HEK293T (cell line): ENCODE measurements at regions not wholly inside any gene's neighbourhood (a gene's known extent, or its start where the extent isn't known, plus 50 kb on each side); places are given as distances from the start of the nearest gene placed in this dataset.

Source experiments
- CTCF ChIA-PET: fragments of 350-600 bp; formaldehyde crosslinking; extraction: SDS; loops from one replicate; lab custom pipeline; 2021; ENCODE audit warnings: antibody characterized with exemption, inconsistent platforms; lab: Yijun Ruan, JAX
- POLR2A ChIA-PET: fragments of 350-600 bp; formaldehyde crosslinking; extraction: SDS; loops from one replicate; lab custom pipeline; 2020; ENCODE audit warnings: antibody characterized with exemption, inconsistent platforms; lab: Yijun Ruan, JAX
- DNase-seq: peaks from one replicate; pipeline ENCODE4 v3.0.0; 2012; ENCODE audit warnings: mixed read lengths; ENCODE audit errors: extremely low spot score
- ARNT ChIP-seq: fragments of 450-650 bp; IDR thresholded peaks from 2 replicates; pipeline ENCODE4 v1.6.1; 2017; ENCODE audit warnings: mild to moderate bottlenecking
- BHLHE40 ChIP-seq: fragments of 450-650 bp; IDR thresholded peaks from 2 replicates; pipeline ENCODE4 v1.6.1; 2016; ENCODE audit warnings: mild to moderate bottlenecking, moderate library complexity, borderline replicate concordance
- CTBP1 ChIP-seq: fragments of 450-650 bp; IDR thresholded peaks from 2 replicates; pipeline ENCODE4 v1.6.1; 2016; ENCODE audit warnings: borderline replicate concordance
- ELF4 ChIP-seq: fragments of 450-650 bp; IDR thresholded peaks from 2 replicates; pipeline ENCODE4 v1.6.1; 2017; ENCODE audit warnings: antibody characterized with exemption
- FOXA1 ChIP-seq: fragments of 450-650 bp; IDR thresholded peaks from 2 replicates; pipeline ENCODE4 v1.6.1; 2016; ENCODE audit warnings: mild to moderate bottlenecking
- FOXK2 ChIP-seq: fragments of 450-650 bp; IDR thresholded peaks from 2 replicates; pipeline ENCODE4 v1.6.1; 2016; ENCODE audit warnings: mild to moderate bottlenecking
- FOXM1 ChIP-seq: fragments of 450-650 bp; IDR thresholded peaks from 2 replicates; pipeline ENCODE4 v1.6.1; 2017; ENCODE audit warnings: mild to moderate bottlenecking, borderline replicate concordance
- HDGF ChIP-seq: fragments of 450-650 bp; IDR thresholded peaks from 2 replicates; pipeline ENCODE4 v1.6.1; 2017; ENCODE audit warnings: antibody characterized with exemption, borderline replicate concordance
- L3MBTL2 ChIP-seq: fragments of 450-650 bp; conservative IDR thresholded peaks from 2 replicates; pipeline ENCODE4 v1.6.1; 2016; ENCODE audit warnings: mild to moderate bottlenecking
- LEF1 ChIP-seq: fragments of 450-650 bp; IDR thresholded peaks from 2 replicates; pipeline ENCODE4 v1.6.1; 2017; ENCODE audit warnings: mild to moderate bottlenecking, borderline replicate concordance
- NFRKB ChIP-seq: fragments of 450-650 bp; IDR thresholded peaks from 2 replicates; pipeline ENCODE4 v1.6.1; 2016; ENCODE audit warnings: mild to moderate bottlenecking, moderate library complexity
- SP1 ChIP-seq: fragments of 450-650 bp; IDR thresholded peaks from 2 replicates; pipeline ENCODE4 v1.6.1; 2017
- SUZ12 ChIP-seq: fragments of 450-650 bp; IDR thresholded peaks from 2 replicates; pipeline ENCODE4 v1.6.1; 2016; ENCODE audit warnings: mild to moderate bottlenecking
- TARDBP ChIP-seq: fragments of 450-650 bp; IDR thresholded peaks from 2 replicates; pipeline ENCODE4 v1.6.1; 2016
- ZNF384 ChIP-seq: fragments of 450-650 bp; IDR thresholded peaks from 2 replicates; pipeline ENCODE4 v1.6.1; 2016
- TF ChIP-seq, protein P1 (sequence below): fragments of 450-650 bp; IDR thresholded peaks from 2 replicates; pipeline ENCODE4 v1.6.1; 2016

DNA sequence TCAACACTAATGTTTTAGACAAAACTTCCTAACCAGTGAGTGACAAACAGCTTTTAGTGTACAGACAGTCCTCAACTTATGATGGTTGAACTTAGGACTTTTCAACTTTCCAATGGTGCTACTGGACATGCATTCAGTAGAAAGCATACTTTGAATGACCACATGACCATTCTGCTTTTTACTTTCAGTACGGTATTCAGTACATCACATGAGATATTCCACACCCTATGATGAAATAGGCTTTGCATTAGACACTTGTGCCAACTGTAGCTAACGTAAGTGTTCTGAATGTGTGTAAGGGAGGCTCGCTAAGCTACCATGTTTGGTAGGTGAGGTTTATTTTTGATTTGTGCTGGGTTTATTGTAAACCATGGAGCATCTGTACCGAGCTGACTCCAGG lies 113.7 kb downstream of the WNT7A start:
- ChIA-PET POLR2A (no interaction called here), CTCF (no interaction called here)
- DNase-seq, result no peak
- no peak for TF ChIP-seq BHLHE40
- TF ChIP-seq ARNT, result no peak
- no peak for TF ChIP-seq LEF1
- TF ChIP-seq SUZ12, result no peak
- no peak for TF ChIP-seq FOXA1
- TF ChIP-seq FOXK2, result no peak
- no peak for TF ChIP-seq ZNF384

DNA sequence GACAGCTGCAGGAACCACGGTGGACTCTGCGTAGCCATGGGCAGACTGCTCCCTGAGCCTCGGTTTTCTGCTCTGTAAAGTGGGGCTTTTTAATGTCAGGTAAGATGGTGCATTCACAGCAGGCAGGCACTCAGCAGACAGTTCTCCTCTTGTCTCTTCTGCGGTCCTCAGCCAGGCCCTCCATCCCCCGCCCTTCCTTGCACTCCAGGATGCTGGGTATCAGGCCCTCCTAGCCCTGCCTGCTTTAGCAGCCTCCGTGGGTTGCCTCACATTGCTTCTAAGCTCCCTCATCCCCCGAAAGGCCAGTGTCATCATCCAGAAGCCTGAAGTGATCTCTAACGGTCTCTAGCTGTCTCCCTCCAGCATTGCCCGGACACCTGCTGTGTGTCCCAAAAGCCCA lies 115.7 kb downstream of the WNT7A start:
- CTCF ChIA-PET, result no interaction called here
- no peak for TF ChIP-seq SUZ12
- TF ChIP-seq CTBP1, result no peak
- TF ChIP-seq, protein P1, sequence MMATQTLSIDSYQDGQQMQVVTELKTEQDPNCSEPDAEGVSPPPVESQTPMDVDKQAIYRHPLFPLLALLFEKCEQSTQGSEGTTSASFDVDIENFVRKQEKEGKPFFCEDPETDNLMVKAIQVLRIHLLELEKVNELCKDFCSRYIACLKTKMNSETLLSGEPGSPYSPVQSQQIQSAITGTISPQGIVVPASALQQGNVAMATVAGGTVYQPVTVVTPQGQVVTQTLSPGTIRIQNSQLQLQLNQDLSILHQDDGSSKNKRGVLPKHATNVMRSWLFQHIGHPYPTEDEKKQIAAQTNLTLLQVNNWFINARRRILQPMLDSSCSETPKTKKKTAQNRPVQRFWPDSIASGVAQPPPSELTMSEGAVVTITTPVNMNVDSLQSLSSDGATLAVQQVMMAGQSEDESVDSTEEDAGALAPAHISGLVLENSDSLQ, result no peak
- TF ChIP-seq TARDBP, result no peak
- TF ChIP-seq LEF1, result no peak
- TF ChIP-seq HDGF, result no peak
- no peak for TF ChIP-seq ARNT
- TF ChIP-seq FOXM1, result no peak
- no peak for TF ChIP-seq NFRKB
- no peak for TF ChIP-seq BHLHE40
- no peak for TF ChIP-seq ELF4
- TF ChIP-seq FOXA1, result no peak
- no peak for TF ChIP-seq SP1
- no peak for DNase-seq
- POLR2A ChIA-PET, result no interaction called here

DNA sequence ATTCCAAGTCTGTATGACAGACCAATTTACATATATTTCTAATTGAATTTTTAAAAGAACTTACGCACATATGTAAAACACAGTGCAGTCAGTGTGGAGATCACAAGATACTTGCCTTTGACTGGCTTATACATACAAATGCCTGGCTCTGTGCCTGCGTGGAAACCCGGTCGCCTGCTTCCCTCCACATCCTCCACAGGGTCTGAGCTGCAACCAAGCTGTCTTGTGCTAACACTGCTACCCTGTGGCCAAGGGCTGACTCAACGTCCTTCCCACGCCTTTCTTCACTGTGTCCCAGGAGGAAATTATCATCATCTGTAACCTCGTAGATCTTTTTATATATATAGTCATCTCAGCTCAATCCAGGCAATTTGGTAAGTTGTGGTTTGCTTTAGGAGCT lies 117.0 kb downstream of the WNT7A start:
- no peak for TF ChIP-seq ELF4
- POLR2A ChIA-PET, result no interaction called here
- no peak for DNase-seq
- CTCF ChIA-PET, result no interaction called here

DNA sequence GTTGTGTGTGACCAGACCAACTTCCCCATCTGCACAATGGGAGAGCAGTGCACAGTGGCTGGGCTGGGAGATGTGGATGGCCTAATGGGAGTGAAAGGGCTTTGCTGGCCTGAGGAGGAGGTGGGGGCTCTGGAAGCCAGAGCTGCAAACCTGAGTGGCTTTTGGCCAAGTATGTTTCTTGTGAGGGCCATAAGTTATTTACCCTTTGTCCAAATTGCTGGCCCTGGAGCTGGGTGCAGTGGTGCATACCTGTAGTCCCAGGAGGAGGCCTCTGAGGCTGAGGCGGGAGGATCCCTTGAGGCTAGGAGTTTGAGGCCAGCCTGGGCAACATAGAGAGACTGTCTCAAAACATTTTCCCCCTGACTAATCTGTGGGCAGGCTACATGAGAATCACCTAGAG lies 129.1 kb downstream of the WNT7A start:
- ChIA-PET CTCF (no interaction called here), POLR2A (no interaction called here)
- TF ChIP-seq BHLHE40 (no peak), FOXK2 (no peak), LEF1 (no peak), SP1 (no peak), ELF4 (no peak), FOXM1 (no peak), CTBP1 (no peak), SUZ12 (no peak), ZNF384 (no peak), L3MBTL2 (no peak), ARNT (no peak), HDGF (no peak), FOXA1 (no peak)
- TF ChIP-seq, protein P1, result no peak

DNA sequence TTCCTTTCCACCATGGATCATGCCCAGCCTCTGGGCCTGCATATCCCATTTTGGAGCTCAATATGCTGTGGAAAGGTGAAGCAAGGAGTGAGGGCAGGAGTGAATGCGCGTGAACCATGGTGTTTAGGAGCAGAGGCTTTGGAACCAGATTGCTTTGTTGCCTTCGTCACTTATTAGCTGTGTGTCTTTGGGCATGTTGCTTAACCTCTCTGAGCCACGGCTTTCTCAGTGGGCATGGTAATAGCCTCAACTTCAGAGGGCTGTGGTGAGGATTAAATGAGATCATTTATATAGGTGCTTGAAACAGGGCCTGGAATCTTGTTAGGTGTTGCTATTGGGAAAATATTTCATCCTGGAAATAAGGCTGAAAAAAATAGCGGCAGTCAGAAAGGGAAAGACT lies 129.7 kb downstream of the WNT7A start:
- TF ChIP-seq SP1 (no peak), L3MBTL2 (no peak), LEF1 (no peak), FOXM1 (no peak), FOXA1 (no peak), ARNT (no peak), HDGF (no peak), ELF4 (no peak), FOXK2 (no peak), BHLHE40 (no peak), SUZ12 (no peak), CTBP1 (no peak)
- TF ChIP-seq, protein P1, result no peak
- POLR2A ChIA-PET, result no interaction called here
- CTCF ChIA-PET, result no interaction called here
- peak; percentile 1 for DNase-seq

More for the DNA sequence above, 129.1 kb downstream of the WNT7A start:
- DNase-seq, result peak; percentile 3

DNA sequence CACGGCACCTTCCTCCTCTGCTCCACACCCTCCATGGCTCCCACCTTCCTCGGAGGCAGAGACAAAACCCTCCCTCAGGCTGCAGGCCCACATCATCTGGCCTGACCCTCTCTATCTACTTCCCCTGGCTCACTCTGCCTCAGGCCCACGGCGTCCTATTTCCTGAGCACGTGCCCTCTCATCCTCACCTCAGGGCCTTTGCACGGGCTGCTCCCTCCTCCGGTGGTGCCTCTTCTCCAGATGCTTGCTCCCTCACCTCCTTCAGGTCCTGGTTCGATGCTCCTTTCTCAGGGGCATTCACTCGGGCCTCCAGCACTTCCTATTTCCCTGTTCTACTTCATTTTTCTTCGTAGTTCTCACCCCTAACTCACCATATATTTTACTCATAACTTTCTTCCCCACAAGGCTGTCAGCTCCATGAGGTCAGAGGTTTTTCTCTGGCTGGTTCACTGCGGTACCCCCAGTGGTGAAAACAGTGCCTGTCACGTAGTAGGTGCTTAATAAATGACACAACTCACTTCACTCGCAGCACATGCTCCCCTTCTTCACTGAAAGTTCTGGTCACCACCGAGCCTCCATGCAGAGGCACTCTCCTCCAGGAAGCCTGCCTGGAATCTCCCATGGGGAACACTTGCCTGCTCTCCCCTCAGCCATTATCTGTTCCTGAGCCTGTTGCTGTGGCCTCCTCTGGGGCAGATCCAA lies 130.7 kb downstream of the WNT7A start:
- ChIA-PET CTCF (no interaction called here), POLR2A (no interaction called here)
- peak; percentile 2 for DNase-seq
- TF ChIP-seq SUZ12 (no peak), TARDBP (no peak), NFRKB (no peak), FOXA1 (no peak), ELF4 (no peak), L3MBTL2 (no peak), ARNT (no peak), FOXM1 (no peak), FOXK2 (no peak), BHLHE40 (no peak)
- TF ChIP-seq, protein P1, result no peak
